Cardiac fibroblast (primary cell): ENCODE measurements at regions not wholly inside any gene's neighbourhood (a gene's known extent, or its start where the extent isn't known, plus 50 kb on each side); places are given as distances from the start of the nearest gene placed in this dataset.

Experiments used
- DNase-seq, 2 donors: peaks; one replicate each; pipeline versions ENCODE4 v3.0.0 to v3.0.0-alpha.2; 2010; ENCODE audit warnings: low read depth in 2 of 2
- H3K4me3 ChIP-seq, 2 donors: replicated peaks in 1 of 2; 1 replicate in 1 of 2; 2 replicates in 1 of 2; pipeline ENCODE4 v1.5.1; 2011; ENCODE audit warnings: low read depth in 2 of 2, low read length in 2 of 2, mild to moderate bottlenecking in 2 of 2, moderate library complexity in 1 of 2
- TF ChIP-seq, protein P1 (sequence below): IDR thresholded peaks from one replicate; pipeline ENCODE4 v1.5.1; 2011; ENCODE audit warnings: low read depth, mild to moderate bottlenecking, low read length, inconsistent platforms

- no peak for DNase-seq
- TF ChIP-seq, protein P1, sequence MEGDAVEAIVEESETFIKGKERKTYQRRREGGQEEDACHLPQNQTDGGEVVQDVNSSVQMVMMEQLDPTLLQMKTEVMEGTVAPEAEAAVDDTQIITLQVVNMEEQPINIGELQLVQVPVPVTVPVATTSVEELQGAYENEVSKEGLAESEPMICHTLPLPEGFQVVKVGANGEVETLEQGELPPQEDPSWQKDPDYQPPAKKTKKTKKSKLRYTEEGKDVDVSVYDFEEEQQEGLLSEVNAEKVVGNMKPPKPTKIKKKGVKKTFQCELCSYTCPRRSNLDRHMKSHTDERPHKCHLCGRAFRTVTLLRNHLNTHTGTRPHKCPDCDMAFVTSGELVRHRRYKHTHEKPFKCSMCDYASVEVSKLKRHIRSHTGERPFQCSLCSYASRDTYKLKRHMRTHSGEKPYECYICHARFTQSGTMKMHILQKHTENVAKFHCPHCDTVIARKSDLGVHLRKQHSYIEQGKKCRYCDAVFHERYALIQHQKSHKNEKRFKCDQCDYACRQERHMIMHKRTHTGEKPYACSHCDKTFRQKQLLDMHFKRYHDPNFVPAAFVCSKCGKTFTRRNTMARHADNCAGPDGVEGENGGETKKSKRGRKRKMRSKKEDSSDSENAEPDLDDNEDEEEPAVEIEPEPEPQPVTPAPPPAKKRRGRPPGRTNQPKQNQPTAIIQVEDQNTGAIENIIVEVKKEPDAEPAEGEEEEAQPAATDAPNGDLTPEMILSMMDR = no peak
Observed at GRCh38 chr4:31068257-31069075, 348.3 kb downstream of the PCDH7 start.

DNA sequence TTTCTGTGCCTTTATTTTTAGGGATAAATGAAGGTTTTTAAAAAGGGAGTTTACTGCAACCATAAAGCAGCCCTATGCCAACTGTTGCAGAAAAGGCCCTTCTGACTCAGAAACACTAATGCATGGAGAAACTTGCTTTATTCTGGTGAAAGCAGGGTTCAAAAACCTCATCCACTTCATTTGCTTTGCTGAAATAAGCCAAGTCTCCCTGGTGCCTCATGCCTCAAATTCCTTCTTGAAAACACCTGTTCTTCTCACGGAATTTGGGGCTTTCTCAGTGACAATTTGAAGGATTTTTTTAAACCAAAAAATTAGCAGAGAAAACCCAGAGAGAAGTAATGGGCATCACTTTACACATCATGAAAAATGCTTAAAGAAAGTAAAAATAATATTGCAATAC is 349.0 kb downstream of the PCDH7 start:
- no peak for DNase-seq
- H3K4me3 ChIP-seq = no peak overlapping the region
- TF ChIP-seq, protein P1 = no peak

More at GRCh38 chr4:31068257-31069075, 348.3 kb downstream of the PCDH7 start:
- no peak overlapping the region for H3K4me3 ChIP-seq

- H3K4me3 ChIP-seq = no peak overlapping the region
- no peak for DNase-seq
- TF ChIP-seq, protein P1 = no peak
Observed at GRCh38 chr4:31071508-31072486, 351.6 kb downstream of the PCDH7 start.

DNA sequence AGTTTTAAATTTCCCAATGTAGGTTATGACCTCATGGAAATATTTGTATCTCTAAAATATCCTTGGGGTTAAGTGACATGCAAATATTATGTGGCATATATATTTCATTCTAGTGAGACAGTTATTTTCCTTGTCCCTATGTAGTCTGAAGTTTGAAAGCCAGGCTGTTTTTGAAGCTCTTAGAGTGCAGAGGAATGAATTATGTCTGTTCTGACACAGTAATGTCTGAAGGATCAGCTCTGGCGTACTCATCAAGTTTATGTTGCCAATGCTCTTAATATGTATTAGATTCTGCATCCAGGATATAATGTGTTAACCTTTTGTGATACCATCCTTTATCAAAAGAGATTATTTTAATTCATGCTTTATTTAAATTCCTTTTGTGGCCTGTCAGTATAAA is 355.8 kb downstream of the PCDH7 start:
- no peak overlapping the region for H3K4me3 ChIP-seq
- TF ChIP-seq, protein P1 = no peak
- DNase-seq = no peak

- no peak overlapping the region for H3K4me3 ChIP-seq
- TF ChIP-seq, protein P1 = no peak
- no peak for DNase-seq
Observed at GRCh38 chr4:31078661-31079060, 358.5 kb downstream of the PCDH7 start.

- peak in 1 of 2 donors; percentile 27 for DNase-seq
- TF ChIP-seq, protein P1 = no peak
- H3K4me3 ChIP-seq = no peak overlapping the region
Observed at GRCh38 chr4:31080887-31081286, 360.7 kb downstream of the PCDH7 start.
